ENCODE measurements at regions not wholly inside any gene's neighbourhood (a gene's known extent, or its start where the extent isn't known, plus 50 kb on each side); places are given as distances from the start of the nearest gene placed in this dataset.

DNA sequence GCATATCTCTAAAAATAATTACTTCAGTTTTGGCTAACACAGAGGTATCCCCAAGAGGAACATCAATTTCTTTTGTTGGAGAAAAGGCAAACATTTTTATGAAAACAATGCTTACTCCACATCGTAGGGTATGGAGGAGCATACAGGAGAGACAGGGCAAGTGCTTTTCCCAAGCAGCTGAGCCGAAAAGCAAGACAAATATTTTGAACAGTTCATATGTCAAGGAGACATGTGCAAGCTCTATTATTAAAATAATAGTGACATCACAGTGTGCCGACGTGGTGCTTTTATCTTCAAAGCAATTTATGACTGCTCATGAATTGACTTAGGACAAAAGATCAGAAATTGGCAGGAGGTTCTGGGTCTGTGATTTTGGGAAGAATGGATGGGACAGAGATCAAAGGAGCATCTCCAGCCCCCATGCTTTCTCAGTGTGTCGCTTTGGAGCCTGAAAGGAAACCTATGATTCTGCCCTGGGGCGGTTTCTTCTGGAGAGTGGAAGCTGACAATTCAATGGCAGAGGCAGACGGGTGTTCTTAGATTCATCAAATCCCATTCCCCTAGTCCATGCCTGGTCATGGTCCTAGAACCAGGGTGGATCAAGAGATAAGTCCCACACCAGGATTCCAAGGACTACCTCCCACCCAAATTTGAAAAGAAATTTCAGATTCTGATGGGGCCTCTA lies 97.1 kb downstream of the JCAD start:
- ATAC-seq = no peak

DNA sequence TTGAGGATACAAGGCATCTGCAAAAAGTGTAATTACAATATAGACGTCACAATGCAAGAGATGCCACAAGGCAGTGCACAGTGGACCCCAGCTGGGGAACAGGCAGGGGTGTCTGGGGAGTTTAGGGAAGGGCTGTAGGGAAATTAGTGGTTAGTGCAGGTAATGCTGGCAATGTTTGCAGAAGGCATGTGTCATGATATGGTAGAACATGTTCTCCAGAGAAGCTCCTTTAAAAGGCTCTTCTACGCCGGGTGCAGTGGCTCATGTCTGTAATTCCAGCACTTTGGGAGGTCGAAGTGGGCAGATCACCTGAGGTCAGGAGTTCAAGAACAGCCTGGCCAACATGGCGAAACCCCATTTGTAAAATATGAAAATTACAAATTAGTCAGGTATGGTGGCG lies 98.0 kb downstream of the JCAD start:
- ATAC-seq = no peak

GRCh38 chr10:29960261-29960660 lies 99.1 kb downstream of the JCAD start:
- ATAC-seq = no peak

DNA sequence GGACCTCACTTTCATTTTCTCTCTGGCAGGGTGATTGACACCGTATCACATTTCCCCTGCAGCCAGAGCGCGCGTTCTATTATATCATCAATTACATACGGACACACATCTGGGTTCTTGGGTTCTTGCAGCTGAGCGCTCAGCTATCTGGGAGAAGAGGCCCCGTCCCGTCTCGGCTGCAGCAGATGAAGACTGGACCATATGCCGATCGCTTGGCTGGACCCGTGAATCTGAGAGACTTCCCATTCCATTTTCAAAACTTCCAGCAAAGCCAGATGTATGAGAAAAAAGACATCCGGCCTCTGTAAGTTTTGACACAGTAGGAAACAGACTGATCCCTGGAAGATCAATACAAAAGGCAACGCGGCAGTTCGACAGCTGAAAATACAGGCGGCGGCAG lies 99.8 kb downstream of the JCAD start:
- no peak for ATAC-seq

GRCh38 chr10:29958440-29958839 lies 100.9 kb downstream of the JCAD start:
- no peak for ATAC-seq

- ATAC-seq = peak; percentile 38
These were observed 101.5 kb downstream of the JCAD start for GRCh38 chr10:29957907-29958331.

DNA sequence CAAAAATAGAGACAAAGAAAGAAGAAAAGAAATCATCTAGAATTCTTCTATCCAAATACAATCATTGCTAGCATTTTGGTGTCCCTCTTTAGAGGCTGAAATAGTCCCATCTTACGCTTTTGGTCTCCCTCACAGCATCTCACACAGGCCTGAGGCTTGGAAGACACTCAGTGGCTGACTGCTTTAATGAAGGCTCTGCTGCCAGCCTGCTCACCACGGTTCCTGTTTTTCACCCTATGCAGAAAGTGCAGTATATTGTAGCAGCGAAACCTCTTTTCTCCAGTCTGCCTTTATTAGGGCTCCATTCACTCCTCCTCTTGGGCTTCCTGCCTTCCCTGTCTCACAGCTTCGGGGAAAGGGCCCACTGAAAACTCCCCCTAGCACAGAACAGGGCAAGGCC lies 102.2 kb downstream of the JCAD start:
- ATAC-seq = no peak

DNA sequence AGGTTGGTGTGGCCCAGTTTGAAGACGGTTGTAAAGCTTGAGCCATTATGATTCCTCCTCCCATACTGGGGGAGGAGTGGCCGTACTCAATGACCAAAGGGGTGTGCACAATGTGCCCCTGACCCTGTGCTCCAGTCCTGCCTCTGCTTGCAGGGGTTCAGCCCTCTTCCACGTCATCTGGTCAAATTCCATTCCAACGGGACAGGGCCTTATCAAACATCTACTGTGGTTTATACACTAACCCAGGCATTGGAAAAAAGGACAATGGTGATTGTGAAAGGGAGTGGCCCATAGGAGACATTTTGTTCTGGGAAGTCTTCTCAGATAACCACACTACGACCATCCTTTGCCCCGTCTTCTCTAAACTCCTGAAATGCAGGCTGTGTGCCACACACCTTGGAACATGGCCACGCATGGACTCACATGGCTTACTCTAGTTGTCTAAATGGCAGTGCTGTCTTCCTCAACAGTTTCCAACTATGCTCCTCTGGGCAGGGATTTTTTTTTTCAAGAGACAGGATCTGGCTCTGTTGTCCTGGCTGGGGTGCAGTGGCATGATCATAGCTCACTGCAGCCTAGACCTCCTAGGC lies 103.0 kb downstream of the JCAD start:
- no peak for ATAC-seq

- ATAC-seq = no peak
These were observed 104.0 kb downstream of the JCAD start for GRCh38 chr10:29955329-29955935.

- ATAC-seq = peak; percentile 54
These were observed 107.9 kb downstream of the JCAD start for GRCh38 chr10:29951441-29951931.

DNA sequence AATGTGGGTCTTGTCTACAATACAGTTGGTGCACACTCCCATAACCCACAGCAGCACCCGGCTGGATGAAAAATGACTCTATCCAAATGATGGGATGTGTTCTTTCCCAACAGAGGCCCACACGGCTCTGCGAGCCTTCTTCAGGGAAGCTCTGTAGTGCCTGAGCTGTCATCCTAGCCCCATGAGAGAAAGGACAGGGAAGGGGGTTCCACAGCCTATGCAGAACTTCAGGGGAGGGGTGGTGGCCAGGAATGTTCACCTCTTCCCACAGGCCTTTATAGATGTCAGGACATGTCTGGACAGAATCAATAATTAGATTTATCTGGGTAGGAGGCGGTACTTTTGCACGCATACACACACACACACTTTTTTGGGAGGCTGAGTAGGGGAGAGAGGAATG lies 109.0 kb downstream of the JCAD start:
- no peak for ATAC-seq

DNA sequence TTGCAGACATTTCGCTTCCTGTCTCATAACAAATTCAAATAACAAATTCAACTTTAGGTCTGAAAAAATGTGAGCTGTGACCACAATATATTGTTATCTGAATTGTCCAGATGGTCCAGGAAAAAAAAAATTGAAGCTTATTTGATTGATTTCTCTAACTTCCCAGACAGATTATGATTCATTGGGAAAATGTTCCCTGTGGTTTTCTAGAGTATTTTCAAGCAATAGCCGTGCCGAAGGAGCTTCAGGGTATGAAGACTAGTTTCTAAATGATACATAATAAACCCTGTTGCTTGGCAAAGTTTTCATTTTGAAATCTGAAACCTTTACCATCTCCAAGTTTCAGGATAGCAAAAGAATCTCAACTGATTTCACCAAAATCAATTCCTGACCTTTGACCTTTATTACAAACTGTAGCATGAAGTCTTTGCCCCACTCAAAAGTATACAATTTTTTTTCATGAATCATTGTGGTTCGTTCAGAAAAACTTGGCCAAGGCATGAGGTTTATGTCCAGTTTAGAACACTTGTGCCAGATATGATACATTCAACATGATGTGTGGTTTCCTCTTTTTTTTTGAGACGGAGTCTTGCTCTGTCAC lies 109.9 kb downstream of the JCAD start:
- no peak for ATAC-seq

- ATAC-seq = peak; percentile 78
These were observed 110.5 kb downstream of the JCAD start for GRCh38 chr10:29948881-29949355.

GRCh38 chr10:29947701-29948060 lies 111.7 kb downstream of the JCAD start:
- peak; percentile 51 for ATAC-seq

DNA sequence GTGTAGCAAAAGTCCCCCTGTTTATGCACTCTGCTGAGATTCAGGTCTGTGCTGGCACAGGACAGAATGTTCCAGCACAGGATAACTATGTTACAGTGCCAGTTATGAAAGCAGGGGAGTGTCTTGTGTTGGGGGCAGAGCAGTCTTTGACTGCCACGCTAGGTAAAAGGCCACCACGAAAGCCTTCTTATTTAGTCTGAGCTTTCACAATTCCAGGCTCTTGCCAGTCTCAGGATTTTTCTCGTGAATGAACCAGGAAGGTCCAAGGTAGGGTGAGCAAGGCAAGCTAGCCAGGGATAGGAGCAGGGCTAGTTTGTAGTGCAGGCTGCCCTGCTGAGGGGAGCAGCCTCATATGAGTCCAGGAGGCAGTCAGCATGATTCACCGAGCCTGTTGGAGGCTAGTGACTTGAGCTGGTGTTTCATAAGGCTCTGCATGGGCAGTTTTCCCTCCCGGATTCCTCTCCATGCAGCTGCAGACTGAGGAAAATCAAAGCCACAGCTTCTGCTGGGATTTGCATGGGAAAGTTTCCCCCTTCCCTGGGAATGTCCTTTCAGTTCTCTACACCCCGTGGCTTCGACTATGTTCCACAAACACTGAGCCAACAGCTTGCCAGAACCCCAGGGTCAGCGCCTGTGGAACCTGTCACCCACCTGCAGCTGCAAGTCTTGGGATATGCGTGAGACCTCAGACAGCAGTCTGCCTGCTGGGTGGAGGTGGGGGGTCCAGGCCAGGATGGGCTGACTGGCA lies 112.3 kb downstream of the JCAD start:
- peak; percentile 75 for ATAC-seq

- ATAC-seq = no peak
These were observed 112.8 kb downstream of the JCAD start for GRCh38 chr10:29946614-29946952.

- ATAC-seq = no peak
These were observed 117.9 kb downstream of the JCAD start for GRCh38 chr10:29941476-29941875.

DNA sequence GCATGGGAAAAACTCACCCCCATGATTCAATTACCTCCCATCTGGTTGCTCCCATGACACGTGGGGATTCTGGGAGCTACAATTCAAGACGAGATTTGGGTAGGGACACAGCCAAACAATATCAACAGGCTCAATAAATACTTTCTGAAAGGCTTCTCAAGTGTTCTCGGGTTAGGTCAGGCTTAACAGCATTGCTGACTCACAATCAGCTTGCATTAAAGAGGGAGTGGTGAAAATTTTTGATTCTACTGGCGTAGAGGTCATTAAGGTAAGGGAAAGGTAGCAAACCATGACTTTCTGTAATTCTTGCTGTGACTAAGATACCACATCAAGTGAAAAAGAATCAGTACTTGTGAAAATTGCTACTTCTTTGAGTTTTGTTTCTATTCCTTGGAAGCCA lies 126.4 kb downstream of the JCAD start:
- ATAC-seq = peak; percentile 94

- no peak for ATAC-seq
These were observed 127.6 kb downstream of the JCAD start for GRCh38 chr10:29931833-29932232.

DNA sequence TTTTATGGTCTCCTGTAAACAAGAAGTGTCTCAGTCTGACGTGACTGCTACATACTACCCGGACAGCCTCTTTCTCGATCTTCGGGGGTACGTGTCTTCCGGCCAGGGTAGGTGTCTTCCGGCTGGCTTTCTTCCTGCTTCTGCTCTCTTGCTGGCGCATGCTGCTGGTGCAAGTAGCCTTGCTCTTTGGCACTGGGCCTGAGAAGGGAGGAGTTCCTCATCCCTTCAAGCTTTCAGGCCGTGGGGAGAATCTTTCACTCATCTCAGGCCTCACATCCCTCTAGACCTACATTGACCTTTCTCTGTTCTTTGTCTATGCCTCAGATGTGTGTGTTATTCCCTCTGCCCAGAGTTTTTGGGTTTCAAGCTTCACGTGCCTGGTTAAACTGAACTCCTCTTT lies 130.4 kb downstream of the JCAD start:
- no peak for ATAC-seq

GRCh38 chr10:29926693-29927048 lies 132.7 kb downstream of the JCAD start:
- no peak for ATAC-seq

DNA sequence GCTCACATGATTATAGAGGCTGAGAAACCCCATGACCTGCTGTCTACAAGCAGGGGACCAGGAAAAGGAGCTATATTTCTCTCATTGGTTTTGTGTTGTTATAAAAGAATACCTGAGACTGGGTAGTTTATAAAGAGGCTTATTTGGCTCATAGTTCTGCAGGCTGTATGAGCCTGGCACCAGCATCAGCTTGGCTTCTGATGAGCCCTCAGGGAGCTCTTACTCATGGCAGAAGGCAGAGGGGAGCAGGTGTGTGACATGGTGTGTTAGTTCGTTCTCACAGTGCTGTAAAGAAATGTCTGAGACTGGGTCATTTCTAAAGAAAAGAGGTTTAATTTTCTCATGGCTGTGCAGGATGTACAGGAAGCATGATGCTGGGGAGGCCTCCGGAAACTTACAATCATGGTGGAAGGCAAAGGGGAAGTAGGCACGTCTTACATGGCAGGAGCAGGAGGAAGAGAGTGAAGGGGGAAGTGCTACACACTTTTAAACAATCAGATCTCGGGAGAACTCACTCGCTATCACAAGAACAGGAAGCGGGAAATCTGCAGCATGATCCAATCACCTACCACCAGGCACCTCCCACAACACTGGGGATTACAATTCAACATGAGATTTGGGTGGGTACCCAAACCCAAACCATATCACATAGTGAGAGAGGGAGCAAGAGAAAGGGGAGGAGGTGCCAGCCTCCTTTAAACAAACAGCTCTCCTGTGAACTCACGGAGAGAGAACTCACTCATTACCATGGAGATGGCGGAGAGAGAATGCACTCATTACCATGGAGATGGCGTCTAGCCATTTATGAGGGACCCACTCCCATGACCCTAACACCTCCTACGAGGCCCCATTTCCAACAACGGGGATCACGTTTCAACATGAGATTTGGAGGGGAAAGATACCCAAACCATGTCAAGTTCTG lies 133.4 kb downstream of the JCAD start:
- ATAC-seq = no peak

All from esophagus mucosa (tissue), 1 donor.